Liver (tissue), 3 donors: ENCODE measurements at regions not wholly inside any gene's neighbourhood (a gene's known extent, or its start where the extent isn't known, plus 50 kb on each side); places are given as distances from the start of the nearest gene placed in this dataset.

Experiments used
- ATF3 ChIP-seq: IDR thresholded peaks from 2 replicates; pipeline ENCODE4 v1.6.1; 2016; ENCODE audit warnings: antibody characterized with exemption
- CTCF ChIP-seq: fragments of 150-350 bp; IDR thresholded peaks from 2 replicates; pipeline ENCODE4 v1.5.1; 2017; ENCODE audit warnings: improper control_type of control experiment, low read depth, low read length; ENCODE audit not compliant: missing input control
- EGR1 ChIP-seq, 2 donors: IDR thresholded peaks; 2 replicates each; pipeline ENCODE4 v1.6.1; 2016 to 2018; ENCODE audit warnings: antibody characterized with exemption in 2 of 2, low read depth in 2 of 2
- FOXA1 ChIP-seq: IDR thresholded peaks from 2 replicates; pipeline ENCODE4 v1.6.1; 2016; ENCODE audit warnings: antibody characterized with exemption
- GABPA ChIP-seq, 2 donors: IDR thresholded peaks in 1 of 2; conservative IDR thresholded peaks in 1 of 2; 2 replicates each; pipeline ENCODE4 v1.6.1; 2016; ENCODE audit warnings: antibody characterized with exemption in 2 of 2, mild to moderate bottlenecking in 1 of 2, moderate library complexity in 1 of 2
- HNF4A ChIP-seq, 2 donors: conservative IDR thresholded peaks; 2 replicates each; pipeline ENCODE4 v1.6.1; 2016; ENCODE audit warnings: antibody characterized with exemption in 2 of 2, mild to moderate bottlenecking in 2 of 2
- HNF4G ChIP-seq: IDR thresholded peaks from 2 replicates; pipeline ENCODE4 v1.6.1; 2016; ENCODE audit warnings: antibody characterized with exemption
- JUND ChIP-seq, 2 donors: IDR thresholded peaks; 2 replicates each; pipeline ENCODE4 v1.6.1; 2016; ENCODE audit warnings: antibody characterized with exemption in 2 of 2
- MAX ChIP-seq: IDR thresholded peaks from 2 replicates; pipeline ENCODE4 v1.6.1; 2016; ENCODE audit warnings: antibody characterized with exemption
- RAD21 ChIP-seq, 2 donors: IDR thresholded peaks; 2 replicates each; pipeline ENCODE4 v1.6.1; 2016; ENCODE audit warnings: antibody characterized with exemption in 2 of 2, mild to moderate bottlenecking in 2 of 2
- REST ChIP-seq: IDR thresholded peaks from 2 replicates; pipeline ENCODE4 v1.6.1; 2016; ENCODE audit warnings: antibody characterized with exemption, mild to moderate bottlenecking
- SP1 ChIP-seq: IDR thresholded peaks from 2 replicates; pipeline ENCODE4 v1.6.1; 2018; ENCODE audit warnings: antibody characterized with exemption, mild to moderate bottlenecking
- TAF1 ChIP-seq: conservative IDR thresholded peaks from 2 replicates; pipeline ENCODE4 v1.6.1; 2016; ENCODE audit warnings: antibody characterized with exemption, mild to moderate bottlenecking
- ZBTB33 ChIP-seq: IDR thresholded peaks from 2 replicates; pipeline ENCODE4 v1.6.1; 2016; ENCODE audit warnings: antibody characterized with exemption
- donor health status: healthy.
- donor health status: healthy.

GRCh38 chr12:4045786-4046494 lies 172.7 kb upstream of the PARP11 start:
- TF ChIP-seq CTCF = no peak
- no peak for TF ChIP-seq EGR1 (IDR thresholded peaks at IDR 0.05; ENCODE audit: low read depth in 2 of 2)
- no peak for TF ChIP-seq HNF4A (conservative IDR thresholded peaks at IDR 0.05)
- TF ChIP-seq ZBTB33 = no peak
- TF ChIP-seq GABPA (IDR thresholded peaks at IDR 0.05 in 1 of 2, conservative IDR thresholded peaks at IDR 0.05 in 1 of 2) = no peak
- no peak for TF ChIP-seq MAX
- TF ChIP-seq TAF1 = no peak
- no peak for TF ChIP-seq ATF3
- TF ChIP-seq REST = no peak
- no peak for TF ChIP-seq SP1
- no peak for TF ChIP-seq FOXA1
- TF ChIP-seq JUND (IDR thresholded peaks at IDR 0.05) = no peak
- TF ChIP-seq RAD21 (IDR thresholded peaks at IDR 0.05) = no peak
- no peak for TF ChIP-seq HNF4G
